Calu3 (cell line): ENCODE measurements at regions not wholly inside any gene's neighbourhood (a gene's known extent, or its start where the extent isn't known, plus 50 kb on each side); places are given as distances from the start of the nearest gene placed in this dataset.

Source experiments
- BruUV-seq: library from RNA; stranded (reverse); fragments of 400-500 nt; replicated peaks from 2 replicates; lab custom pipeline; 2021; lab: Mats Ljungman, UMichigan
- CTCF ChIA-PET: fragments of 300-600 bp; sonication (Branson Sonifier 250); formaldehyde crosslinking; loops from one replicate; lab custom pipeline; 2022; ENCODE audit warnings: antibody characterized with exemption; lab: Charles Lee
- DNase-seq: peaks from one replicate; pipeline ENCODE4 v3.0.0; 2022
- H3K27ac Mint-ChIP-seq: one replicate; pipeline ENCODE4 v1.8.0; 2022; ENCODE audit warnings: mixed read lengths; ENCODE audit not compliant: unreplicated experiment
- H3K27me3 Mint-ChIP-seq: one replicate; pipeline ENCODE4 v1.8.0; 2022; ENCODE audit warnings: mixed read lengths; ENCODE audit not compliant: unreplicated experiment
- H3K36me3 Mint-ChIP-seq: one replicate; pipeline ENCODE4 v1.8.0; 2022; ENCODE audit warnings: mild to moderate bottlenecking, moderate library complexity, mixed read lengths; ENCODE audit not compliant: insufficient read depth, unreplicated experiment
- H3K4me1 Mint-ChIP-seq: one replicate; pipeline ENCODE4 v1.8.0; 2022; ENCODE audit warnings: mild to moderate bottlenecking, low read depth, mixed read lengths; ENCODE audit not compliant: unreplicated experiment
- H3K4me3 Mint-ChIP-seq: one replicate; pipeline ENCODE4 v1.8.0; 2022; ENCODE audit warnings: mild to moderate bottlenecking, low read depth, moderate library complexity, mixed read lengths; ENCODE audit not compliant: unreplicated experiment
- H3K9me3 Mint-ChIP-seq: one replicate; pipeline ENCODE4 v1.8.0; 2022; ENCODE audit warnings: low read depth, mixed read lengths; ENCODE audit not compliant: unreplicated experiment
- CTCF ChIP-seq: fragments of 200-600 bp; IDR thresholded peaks from one replicate; pipeline ENCODE4 v1.8.0; 2022; ENCODE audit warnings: antibody characterized with exemption; ENCODE audit not compliant: unreplicated experiment
- intact Hi-C: fragments of 100-400 bp; cut with micrococcal nuclease; formaldehyde crosslinking; loops from one replicate; pipeline ENCODE4 v1.10.0; 2022; ENCODE audit not compliant: unreplicated experiment

GRCh38 chr1:34283142-34283541 is 106.4 kb downstream of the C1orf94 start:
- Mint-ChIP-seq H3K4me1 (no peaks in the 10 kb centered on the region), H3K27me3 (no peaks in the 10 kb centered on the region), H3K4me3 (no peak overlapping the region), H3K9me3 (peaks cover 16% of the 10 kb centered on the region), H3K36me3 (no peaks in the 10 kb centered on the region), H3K27ac (no peak overlapping the region)
- intact Hi-C loops: no loop called here
- no peak for TF ChIP-seq CTCF
- no TSS peak for BruUV-seq
- CTCF ChIA-PET: no interaction called here
- no peak for DNase-seq

DNA sequence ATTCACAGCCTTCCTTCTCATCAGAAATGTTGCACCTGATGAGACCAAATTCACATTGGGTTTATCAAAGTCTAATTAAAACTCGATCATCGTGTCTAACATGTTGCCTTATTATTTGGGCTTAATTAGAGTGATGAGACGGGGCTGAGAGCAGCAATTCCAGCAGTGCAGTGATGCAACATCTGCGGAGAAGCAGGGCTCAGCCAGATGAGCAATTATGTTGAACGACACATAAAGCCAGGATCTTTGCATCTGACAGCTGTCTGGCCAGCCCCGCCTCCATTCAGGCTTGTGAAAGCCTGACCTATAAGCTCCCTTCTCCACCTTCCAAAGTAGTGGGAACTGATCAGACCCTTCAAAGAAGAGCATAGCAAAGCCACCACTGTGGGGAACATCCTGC is 109.8 kb downstream of the C1orf94 start:
- Mint-ChIP-seq H3K9me3 (peaks cover 9% of the 10 kb centered on the region), H3K4me1 (no peaks in the 10 kb centered on the region), H3K36me3 (no peaks in the 10 kb centered on the region), H3K27ac (no peak overlapping the region), H3K4me3 (no peak overlapping the region), H3K27me3 (no peaks in the 10 kb centered on the region)
- CTCF ChIA-PET: no interaction called here
- BruUV-seq: no TSS peak
- intact Hi-C loops: no loop called here
- DNase-seq: no peak
- no peak for TF ChIP-seq CTCF

- H3K9me3 Mint-ChIP-seq: peaks cover 6% of the 10 kb centered on the region
- no peak overlapping the region for H3K27ac Mint-ChIP-seq
- DNase-seq: no peak
- BruUV-seq: no TSS peak
- no peaks in the 10 kb centered on the region for H3K36me3 Mint-ChIP-seq
- no peaks in the 10 kb centered on the region for H3K27me3 Mint-ChIP-seq
- CTCF ChIA-PET: no interaction called here
- no peak overlapping the region for H3K4me3 Mint-ChIP-seq
- intact Hi-C loops: no loop called here
- no peak for TF ChIP-seq CTCF
- H3K4me1 Mint-ChIP-seq: no peaks in the 10 kb centered on the region
These were observed 114.1 kb downstream of the C1orf94 start for GRCh38 chr1:34290831-34291230.

DNA sequence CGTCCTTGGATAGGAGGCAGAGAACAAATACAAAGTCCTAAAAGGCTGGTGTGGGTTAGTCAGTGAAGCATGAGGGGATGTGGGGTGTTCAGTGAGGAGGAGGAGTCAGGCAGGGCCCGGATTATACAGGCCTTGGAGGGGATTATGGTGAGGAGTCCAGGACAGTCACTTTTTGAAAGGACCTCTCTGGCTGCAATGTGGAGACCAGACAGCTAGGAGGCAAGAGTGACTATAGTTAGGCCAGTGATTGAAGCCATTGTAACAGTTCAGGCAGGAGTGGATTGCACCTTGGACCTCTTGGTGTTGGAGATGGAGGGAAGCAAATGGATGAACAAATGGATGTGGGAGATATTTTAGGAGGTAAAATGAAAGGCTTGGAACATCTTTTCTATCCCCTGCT is 115.8 kb downstream of the C1orf94 start:
- DNase-seq: no peak
- Mint-ChIP-seq H3K4me3 (no peak overlapping the region), H3K27me3 (no peaks in the 10 kb centered on the region), H3K36me3 (no peaks in the 10 kb centered on the region), H3K4me1 (no peaks in the 10 kb centered on the region), H3K27ac (no peak overlapping the region), H3K9me3 (peaks cover 6% of the 10 kb centered on the region)
- no peak for TF ChIP-seq CTCF
- CTCF ChIA-PET: no interaction called here
- intact Hi-C loops: no loop called here
- no TSS peak for BruUV-seq
